ENCODE measurements at regions not wholly inside any gene's neighbourhood (a gene's known extent, or its start where the extent isn't known, plus 50 kb on each side); places are given as distances from the start of the nearest gene placed in this dataset.
"Not testable (repeated sequence)": the region's sequence is repeated elsewhere in the genome, so short reads cannot be mapped to it uniquely, and the experiment has no call there.

GRCh38 chr6:82467338-82467737 is 103.7 kb downstream of the TPBG start:
- Histone ChIP-seq H3K27me3 (no peaks in the 10 kb centered on the region), H3K27ac (no peak overlapping the region), H3K4me1 (no peaks in the 10 kb centered on the region), H3K4me3 (no peak overlapping the region), H3K36me3 (no peaks in the 10 kb centered on the region), H3K9me3 (peaks cover 0 to 11% (median 0%) of the 10 kb centered on the region in 3 donors)
- no peak for DNase-seq
- no peak for TF ChIP-seq CTCF (IDR thresholded peaks at IDR 0.05)
- TF ChIP-seq POLR2A (IDR thresholded peaks at IDR 0.05), result no peak
- intact Hi-C loops (cut with DNase I), result no loop called here

- H3K4me1 ChIP-seq; H3K4me3 ChIP-seq; intact Hi-C loops (cut with DNase I); DNase-seq; H3K36me3 ChIP-seq; H3K27ac ChIP-seq; H3K27me3 ChIP-seq: not testable (repeated sequence)
- H3K9me3 ChIP-seq, result peaks cover 0 to 11% (median 0%) of the 10 kb centered on the region in 3 donors
- 94% methylated on average over 4 to 8 of the region's 8 CpGs for WGBS, 2 donors
Measured at GRCh38 chr6:82470123-82470522, 106.5 kb downstream of the TPBG start.

GRCh38 chr6:82475106-82475505 is 111.5 kb downstream of the TPBG start:
- H3K4me3 ChIP-seq; H3K27ac ChIP-seq; H3K4me1 ChIP-seq; H3K36me3 ChIP-seq; intact Hi-C loops (cut with DNase I); H3K9me3 ChIP-seq; DNase-seq; H3K27me3 ChIP-seq: not testable (repeated sequence)
- 79 to 93% methylated on average over 3 of the region's 5 CpGs for WGBS, 2 donors

GRCh38 chr6:82484001-82484400 is 120.4 kb downstream of the TPBG start:
- WGBS, 2 donors, result 53 to 86% methylated on average over 3 of the region's 3 CpGs
- intact Hi-C loops (cut with DNase I), result no loop called here
- Histone ChIP-seq H3K9me3 (peaks cover 0 to 28% (median 5%) of the 10 kb centered on the region in 3 donors), H3K36me3 (no peaks in the 10 kb centered on the region), H3K4me3 (no peak overlapping the region), H3K27ac (no peak overlapping the region), H3K4me1 (no peaks in the 10 kb centered on the region), H3K27me3 (no peaks in the 10 kb centered on the region)
- no peak for TF ChIP-seq CTCF (IDR thresholded peaks at IDR 0.05)
- TF ChIP-seq POLR2A (IDR thresholded peaks at IDR 0.05), result no peak
- DNase-seq, result no peak

GRCh38 chr6:82484737-82485626 is 121.4 kb downstream of the TPBG start:
- Histone ChIP-seq H3K9me3 (peaks cover 0 to 29% (median 5%) of the 10 kb centered on the region in 3 donors), H3K27ac (no peak overlapping the region), H3K4me1 (no peaks in the 10 kb centered on the region), H3K4me3 (no peak overlapping the region), H3K36me3 (no peaks in the 10 kb centered on the region), H3K27me3 (no peaks in the 10 kb centered on the region)
- DNase-seq, result no peak
- TF ChIP-seq POLR2A (IDR thresholded peaks at IDR 0.05) (no peak), CTCF (IDR thresholded peaks at IDR 0.05) (no peak)
- WGBS, 2 donors, result 71 to 78% methylated on average over 6 to 7 of the region's 9 CpGs
- intact Hi-C loops (cut with DNase I), result no loop called here

- WGBS, 2 donors, result 60 to 69% methylated on average over 2 of the region's 2 CpGs
Measured at GRCh38 chr6:82487895-82488294, 124.3 kb downstream of the TPBG start.

More at GRCh38 chr6:82487895-82488294, 124.3 kb downstream of the TPBG start:
- TF ChIP-seq POLR2A (IDR thresholded peaks at IDR 0.05), result no peak
- TF ChIP-seq CTCF (IDR thresholded peaks at IDR 0.05), result no peak
- DNase-seq, result no peak
- H3K27ac ChIP-seq, result no peak overlapping the region
- H3K27me3 ChIP-seq, result no peaks in the 10 kb centered on the region
- H3K9me3 ChIP-seq, result peaks cover 0 to 29% (median 5%) of the 10 kb centered on the region in 3 donors
- intact Hi-C loops (cut with DNase I), result no loop called here
- H3K4me3 ChIP-seq, result no peak overlapping the region
- no peaks in the 10 kb centered on the region for H3K4me1 ChIP-seq
- H3K36me3 ChIP-seq, result no peaks in the 10 kb centered on the region

All from esophagus squamous epithelium (tissue), 5 donors.